Epithelial cell of esophagus (primary cell): ENCODE measurements at regions not wholly inside any gene's neighbourhood (a gene's known extent, or its start where the extent isn't known, plus 50 kb on each side); places are given as distances from the start of the nearest gene placed in this dataset.

ENCODE experiments used
- DNase-seq: peaks from one replicate; pipeline ENCODE4 v3.0.0; 2010; ENCODE audit warnings: low read depth
- H3K4me3 ChIP-seq: 2 replicates; pipeline ENCODE4 v1.5.1; 2011; ENCODE audit warnings: mild to moderate bottlenecking, low read length, control low read depth
- CTCF ChIP-seq: IDR thresholded peaks from 2 replicates; pipeline ENCODE4 v1.5.1; 2011; ENCODE audit warnings: low read depth, mild to moderate bottlenecking, low read length, control low read depth, inconsistent platforms; ENCODE audit not compliant: insufficient read depth; ENCODE audit errors: missing control alignments

- DNase-seq: no peak
- TF ChIP-seq CTCF: no peak
- H3K4me3 ChIP-seq: no peak overlapping the region
Measured at GRCh38 chr4:173777921-173778320, 247.9 kb upstream of the HAND2 start.

GRCh38 chr4:173777421-173777820 is 247.4 kb upstream of the HAND2 start:
- DNase-seq: no peak
- TF ChIP-seq CTCF: no peak
- no peak overlapping the region for H3K4me3 ChIP-seq

GRCh38 chr4:173769568-173769967 is 239.5 kb upstream of the HAND2 start:
- no peak for TF ChIP-seq CTCF
- H3K4me3 ChIP-seq: no peak overlapping the region
- no peak for DNase-seq

GRCh38 chr4:173767650-173768049 is 237.6 kb upstream of the HAND2 start:
- no peak for TF ChIP-seq CTCF

GRCh38 chr4:173766171-173766600 is 236.2 kb upstream of the HAND2 start:
- DNase-seq: no peak
- no peak overlapping the region for H3K4me3 ChIP-seq
- TF ChIP-seq CTCF: no peak

More at GRCh38 chr4:173767650-173768049, 237.6 kb upstream of the HAND2 start:
- no peak overlapping the region for H3K4me3 ChIP-seq
- DNase-seq: no peak

- DNase-seq: no peak
- H3K4me3 ChIP-seq: no peak overlapping the region
- TF ChIP-seq CTCF: no peak
Measured at GRCh38 chr4:173765751-173766150, 235.7 kb upstream of the HAND2 start.

GRCh38 chr4:173763389-173763788 is 233.4 kb upstream of the HAND2 start:
- DNase-seq: no peak
- no peak for TF ChIP-seq CTCF
- no peak overlapping the region for H3K4me3 ChIP-seq
